Loucy (cell line): ENCODE measurements at regions not wholly inside any gene's neighbourhood (a gene's known extent, or its start where the extent isn't known, plus 50 kb on each side); places are given as distances from the start of the nearest gene placed in this dataset.

Experiments
- EZH2phosphoT487 ChIP-seq: fragments of 200-600 bp; IDR thresholded peaks from 2 replicates; pipeline ENCODE4 v1.6.1; 2018; ENCODE audit warnings: antibody characterized with exemption, mild to moderate bottlenecking, moderate library complexity, borderline replicate concordance
- TF ChIP-seq, protein P1 (sequence below): fragments of 200-600 bp; sonication (generic); conservative IDR thresholded peaks from 2 replicates; pipeline ENCODE4 v1.5.1; 2014; ENCODE audit warnings: mild to moderate bottlenecking, antibody characterized with exemption, low read length

DNA sequence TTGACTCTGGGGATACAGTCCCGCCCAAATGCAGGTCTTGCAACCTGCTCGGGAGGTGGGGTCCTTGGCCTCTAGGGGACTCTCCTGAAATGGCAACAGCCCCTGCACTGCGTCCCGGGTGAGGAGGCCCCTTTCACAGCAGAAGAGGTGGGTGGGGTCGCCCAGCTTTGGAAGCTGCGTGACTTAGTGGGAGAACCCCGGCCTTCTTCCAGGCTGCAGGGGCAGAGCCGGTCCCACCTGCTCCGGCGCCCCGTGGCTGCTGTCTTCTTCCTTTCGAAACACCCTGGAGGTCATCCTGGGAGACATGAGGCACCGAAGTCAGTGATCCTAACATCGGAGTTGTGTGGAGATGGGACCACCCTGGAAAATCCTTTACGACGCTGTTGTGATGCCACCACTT lies 103.7 kb upstream of the ADRA2C start:
- TF ChIP-seq, protein P1, sequence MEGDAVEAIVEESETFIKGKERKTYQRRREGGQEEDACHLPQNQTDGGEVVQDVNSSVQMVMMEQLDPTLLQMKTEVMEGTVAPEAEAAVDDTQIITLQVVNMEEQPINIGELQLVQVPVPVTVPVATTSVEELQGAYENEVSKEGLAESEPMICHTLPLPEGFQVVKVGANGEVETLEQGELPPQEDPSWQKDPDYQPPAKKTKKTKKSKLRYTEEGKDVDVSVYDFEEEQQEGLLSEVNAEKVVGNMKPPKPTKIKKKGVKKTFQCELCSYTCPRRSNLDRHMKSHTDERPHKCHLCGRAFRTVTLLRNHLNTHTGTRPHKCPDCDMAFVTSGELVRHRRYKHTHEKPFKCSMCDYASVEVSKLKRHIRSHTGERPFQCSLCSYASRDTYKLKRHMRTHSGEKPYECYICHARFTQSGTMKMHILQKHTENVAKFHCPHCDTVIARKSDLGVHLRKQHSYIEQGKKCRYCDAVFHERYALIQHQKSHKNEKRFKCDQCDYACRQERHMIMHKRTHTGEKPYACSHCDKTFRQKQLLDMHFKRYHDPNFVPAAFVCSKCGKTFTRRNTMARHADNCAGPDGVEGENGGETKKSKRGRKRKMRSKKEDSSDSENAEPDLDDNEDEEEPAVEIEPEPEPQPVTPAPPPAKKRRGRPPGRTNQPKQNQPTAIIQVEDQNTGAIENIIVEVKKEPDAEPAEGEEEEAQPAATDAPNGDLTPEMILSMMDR, result no peak
- TF ChIP-seq EZH2phosphoT487, result no peak
